ENCODE measurements at regions not wholly inside any gene's neighbourhood (a gene's known extent, or its start where the extent isn't known, plus 50 kb on each side); places are given as distances from the start of the nearest gene placed in this dataset.

DNA sequence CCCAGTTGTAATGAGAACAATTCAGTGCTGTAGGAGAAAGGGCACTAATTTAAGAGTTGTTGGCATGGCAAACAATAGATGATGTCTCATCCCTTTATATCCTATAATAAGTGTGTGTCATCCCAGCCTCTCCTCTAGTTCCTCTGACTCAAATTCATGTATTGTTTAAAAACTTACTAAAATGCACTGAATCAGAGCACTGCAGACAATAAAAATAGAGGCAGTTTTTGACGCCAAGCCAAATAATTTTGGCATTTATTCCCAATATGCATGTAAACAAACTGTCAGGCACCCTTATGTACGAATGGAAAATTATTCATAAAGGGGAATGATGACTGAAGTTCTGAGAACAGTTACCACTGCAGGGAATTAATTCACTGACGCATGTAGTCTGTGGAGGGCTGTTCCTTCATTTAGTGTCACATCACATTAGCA, 57.9 kb upstream of the TMX1 start:
- H2AFZ ChIP-seq (ENCODE audit: low read depth): peak overlapping the region; percentile 23; the same call in 1 of the 2 replicates
- H3K9me2 ChIP-seq: no peaks in the 10 kb centered on the region
- H3K27me3 ChIP-seq (ENCODE audit: insufficient read depth): no peaks in the 10 kb centered on the region
- TF ChIP-seq SIN3A (IDR thresholded peaks at IDR 0.05; ENCODE audit: borderline replicate concordance, low read depth, low read length): no peak
- TF ChIP-seq MXI1 (IDR thresholded peaks at IDR 0.05; ENCODE audit: low read depth, low read length): no peak
- TF ChIP-seq, protein P1, sequence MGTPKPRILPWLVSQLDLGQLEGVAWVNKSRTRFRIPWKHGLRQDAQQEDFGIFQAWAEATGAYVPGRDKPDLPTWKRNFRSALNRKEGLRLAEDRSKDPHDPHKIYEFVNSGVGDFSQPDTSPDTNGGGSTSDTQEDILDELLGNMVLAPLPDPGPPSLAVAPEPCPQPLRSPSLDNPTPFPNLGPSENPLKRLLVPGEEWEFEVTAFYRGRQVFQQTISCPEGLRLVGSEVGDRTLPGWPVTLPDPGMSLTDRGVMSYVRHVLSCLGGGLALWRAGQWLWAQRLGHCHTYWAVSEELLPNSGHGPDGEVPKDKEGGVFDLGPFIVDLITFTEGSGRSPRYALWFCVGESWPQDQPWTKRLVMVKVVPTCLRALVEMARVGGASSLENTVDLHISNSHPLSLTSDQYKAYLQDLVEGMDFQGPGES (IDR thresholded peaks at IDR 0.05; ENCODE audit: low read depth, low read length): no peak
- TF ChIP-seq MAX (IDR thresholded peaks at IDR 0.05; ENCODE audit: low read depth): no peak; the same call in 1 of the 2 replicates
- peak; percentile 36; the same call in 1 of the 2 replicates for TF ChIP-seq TEAD4 (IDR thresholded peaks at IDR 0.05; ENCODE audit: borderline replicate concordance, insufficient read depth)
- TF ChIP-seq, protein P2, sequence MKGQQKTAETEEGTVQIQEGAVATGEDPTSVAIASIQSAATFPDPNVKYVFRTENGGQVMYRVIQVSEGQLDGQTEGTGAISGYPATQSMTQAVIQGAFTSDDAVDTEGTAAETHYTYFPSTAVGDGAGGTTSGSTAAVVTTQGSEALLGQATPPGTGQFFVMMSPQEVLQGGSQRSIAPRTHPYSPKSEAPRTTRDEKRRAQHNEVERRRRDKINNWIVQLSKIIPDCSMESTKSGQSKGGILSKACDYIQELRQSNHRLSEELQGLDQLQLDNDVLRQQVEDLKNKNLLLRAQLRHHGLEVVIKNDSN (IDR thresholded peaks at IDR 0.05; ENCODE audit: borderline replicate concordance, low read depth): no peak
- no peak; the same call in 1 of the 2 replicates for TF ChIP-seq PBX3 (IDR thresholded peaks at IDR 0.05)
- TF ChIP-seq POLR2AphosphoS5 (IDR thresholded peaks at IDR 0.05; ENCODE audit: low read depth, low read length): no peak
- no peak for TF ChIP-seq NRF1 (IDR thresholded peaks at IDR 0.05; ENCODE audit: low read depth, low read length)
- peak; percentile 65; the same call in 1 of the 2 replicates for TF ChIP-seq FOSL2 (IDR thresholded peaks at IDR 0.05; ENCODE audit: borderline replicate concordance, low read depth)
- TF ChIP-seq SMC3 (IDR thresholded peaks at IDR 0.05; ENCODE audit: low read depth, low read length): no peak
- TF ChIP-seq NFIC (IDR thresholded peaks at IDR 0.05; ENCODE audit: borderline replicate concordance): peak; percentile 72; the same call in 1 of the 2 replicates
- TF ChIP-seq, protein P3, sequence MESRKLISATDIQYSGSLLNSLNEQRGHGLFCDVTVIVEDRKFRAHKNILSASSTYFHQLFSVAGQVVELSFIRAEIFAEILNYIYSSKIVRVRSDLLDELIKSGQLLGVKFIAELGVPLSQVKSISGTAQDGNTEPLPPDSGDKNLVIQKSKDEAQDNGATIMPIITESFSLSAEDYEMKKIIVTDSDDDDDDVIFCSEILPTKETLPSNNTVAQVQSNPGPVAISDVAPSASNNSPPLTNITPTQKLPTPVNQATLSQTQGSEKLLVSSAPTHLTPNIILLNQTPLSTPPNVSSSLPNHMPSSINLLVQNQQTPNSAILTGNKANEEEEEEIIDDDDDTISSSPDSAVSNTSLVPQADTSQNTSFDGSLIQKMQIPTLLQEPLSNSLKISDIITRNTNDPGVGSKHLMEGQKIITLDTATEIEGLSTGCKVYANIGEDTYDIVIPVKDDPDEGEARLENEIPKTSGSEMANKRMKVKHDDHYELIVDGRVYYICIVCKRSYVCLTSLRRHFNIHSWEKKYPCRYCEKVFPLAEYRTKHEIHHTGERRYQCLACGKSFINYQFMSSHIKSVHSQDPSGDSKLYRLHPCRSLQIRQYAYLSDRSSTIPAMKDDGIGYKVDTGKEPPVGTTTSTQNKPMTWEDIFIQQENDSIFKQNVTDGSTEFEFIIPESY (IDR thresholded peaks at IDR 0.05; ENCODE audit: borderline replicate concordance, low read depth): no peak
- TF ChIP-seq CHD2 (IDR thresholded peaks at IDR 0.05; ENCODE audit: low read length, partially characterized antibody): no peak
- no peak for TF ChIP-seq RXRA (IDR thresholded peaks at IDR 0.05; ENCODE audit: borderline replicate concordance, low read depth)
- TF ChIP-seq JUND (IDR thresholded peaks at IDR 0.05): peak; percentile 35
- peak; percentile 25; the same call in 1 of the 2 replicates for TF ChIP-seq FOXM1 (IDR thresholded peaks at IDR 0.05; ENCODE audit: low read depth)
- TF ChIP-seq, protein P4, sequence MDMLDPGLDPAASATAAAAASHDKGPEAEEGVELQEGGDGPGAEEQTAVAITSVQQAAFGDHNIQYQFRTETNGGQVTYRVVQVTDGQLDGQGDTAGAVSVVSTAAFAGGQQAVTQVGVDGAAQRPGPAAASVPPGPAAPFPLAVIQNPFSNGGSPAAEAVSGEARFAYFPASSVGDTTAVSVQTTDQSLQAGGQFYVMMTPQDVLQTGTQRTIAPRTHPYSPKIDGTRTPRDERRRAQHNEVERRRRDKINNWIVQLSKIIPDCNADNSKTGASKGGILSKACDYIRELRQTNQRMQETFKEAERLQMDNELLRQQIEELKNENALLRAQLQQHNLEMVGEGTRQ (IDR thresholded peaks at IDR 0.05; ENCODE audit: borderline replicate concordance, low read depth, low read length): no peak
- TF ChIP-seq TCF12 (IDR thresholded peaks at IDR 0.05): no peak
- no peak for TF ChIP-seq CTCF (IDR thresholded peaks at IDR 0.05)
- TF ChIP-seq GABPA (IDR thresholded peaks at IDR 0.05; ENCODE audit: low read depth): no peak
- no peak for TF ChIP-seq YY1 (IDR thresholded peaks at IDR 0.05; ENCODE audit: low read depth)
- no peak for TF ChIP-seq GATA2 (CRISPR knock-in tag; IDR thresholded peaks at IDR 0.05)
- TF ChIP-seq TAF1 (IDR thresholded peaks at IDR 0.05; ENCODE audit: borderline replicate concordance, low read depth, low read length): no peak
- no peaks in the 10 kb centered on the region for H4K20me1 ChIP-seq (ENCODE audit: insufficient read depth)
- DNase-seq: no peak
- no peaks in the 10 kb centered on the region for H3F3A ChIP-seq (replicated peaks; ENCODE audit: insufficient read depth)
- CTCF ChIA-PET: no interaction called here
- peak overlapping the region in 1 of 2 experiments; percentile 71; a peak in 2 of 4 replicates for H3K27ac ChIP-seq (ENCODE audit: low read depth in 2 of 2, low read length in 1 of 2)
- no peaks in the 10 kb centered on the region for H3K36me3 ChIP-seq (replicated peaks in 1 of 2; ENCODE audit: control insufficient read depth in 1 of 2, insufficient read depth in 2 of 2, low read length in 1 of 2)
- no peaks in the 10 kb centered on the region for H3K9me3 ChIP-seq
- H3K4me1 ChIP-seq (ENCODE audit: control insufficient read depth in 1 of 2, insufficient read depth in 2 of 2, low read depth in 1 of 2, low read length in 1 of 2): no peaks in the 10 kb centered on the region; a peak in 1 of 4 replicates
- peak overlapping the region; percentile 30; the same call in 1 of the 2 replicates for H3K4me2 ChIP-seq
- no peak overlapping the region for H3K4me3 ChIP-seq (ENCODE audit: low read depth in 2 of 2, low read length in 1 of 2)
- H3K79me2 ChIP-seq (ENCODE audit: insufficient read depth): no peaks in the 10 kb centered on the region
- H3K9ac ChIP-seq: no peak overlapping the region
- POLR2A ChIA-PET: no interaction called here
- 38% methylated on average over 3 of the region's 3 CpGs for WGBS (ENCODE audit: low lambda C conversion rate)
